Small intestine (tissue), 7 donors: ENCODE measurements at regions not wholly inside any gene's neighbourhood (a gene's known extent, or its start where the extent isn't known, plus 50 kb on each side); places are given as distances from the start of the nearest gene placed in this dataset.

Experiments
- DNase-seq, 2 donors: peaks; one replicate each; pipeline versions ENCODE4 v3.0.0 to v3.0.0-alpha.2; 2013
- FAIRE-seq: peaks from 2 replicates; lab custom pipeline; 2012; peaks lifted over from hg19 to GRCh38; lab: Jason Lieb, UNC
- H3K27ac ChIP-seq, 3 donors: one replicate each; pipeline ENCODE4 v1.5.1; 2013; ENCODE audit warnings: low read length in 2 of 3, mild to moderate bottlenecking in 2 of 3, control low read depth in 1 of 3, inconsistent platforms in 1 of 3, low read depth in 1 of 3, moderate library complexity in 1 of 3
- H3K27me3 ChIP-seq, 3 donors: one replicate each; pipeline ENCODE4 v1.6.1; 2013; ENCODE audit warnings: low read length in 3 of 3, inconsistent platforms in 1 of 3; ENCODE audit not compliant: control insufficient read depth in 3 of 3, insufficient read depth in 3 of 3
- H3K36me3 ChIP-seq, 3 donors: one replicate each; pipeline ENCODE4 v1.6.1; 2013; ENCODE audit warnings: low read length in 3 of 3, inconsistent platforms in 1 of 3, low read depth in 1 of 3, mild to moderate bottlenecking in 1 of 3, moderate library complexity in 1 of 3; ENCODE audit not compliant: control insufficient read depth in 3 of 3, insufficient read depth in 2 of 3
- H3K4me1 ChIP-seq, 3 donors: one replicate each; pipeline ENCODE4 v1.6.1; 2013; ENCODE audit warnings: low read length in 2 of 3, inconsistent platforms in 1 of 3, low read depth in 1 of 3, mild to moderate bottlenecking in 1 of 3, moderate library complexity in 1 of 3; ENCODE audit not compliant: control insufficient read depth in 3 of 3, insufficient read depth in 2 of 3
- H3K4me3 ChIP-seq, 3 donors: one replicate each; pipeline ENCODE4 v1.5.1; 2013; ENCODE audit warnings: low read length in 3 of 3, control low read depth in 1 of 3, inconsistent platforms in 1 of 3, low read depth in 1 of 3, mild to moderate bottlenecking in 1 of 3, moderate library complexity in 1 of 3
- H3K9me3 ChIP-seq, 2 donors: one replicate each; pipeline ENCODE4 v1.6.1; 2013; ENCODE audit warnings: low read depth in 1 of 2, low read length in 1 of 2; ENCODE audit not compliant: control insufficient read depth in 2 of 2, insufficient read depth in 1 of 2
- WGBS, 3 donors: extraction: QIAGEN DNeasy Blood & Tissue Kit; methylation state at CpG; one replicate each; pipeline ENCODE4 v1.1.7; 2013; 5-methylcytosine and 5-hydroxymethylcytosine counted together
- donor health status: healthy with polysubstance abuse.
- donor health status: control.
- donor health status: control.
- donor health status: Bipolar disorder and iron deficiency.
- donor health status: healthy.

DNA sequence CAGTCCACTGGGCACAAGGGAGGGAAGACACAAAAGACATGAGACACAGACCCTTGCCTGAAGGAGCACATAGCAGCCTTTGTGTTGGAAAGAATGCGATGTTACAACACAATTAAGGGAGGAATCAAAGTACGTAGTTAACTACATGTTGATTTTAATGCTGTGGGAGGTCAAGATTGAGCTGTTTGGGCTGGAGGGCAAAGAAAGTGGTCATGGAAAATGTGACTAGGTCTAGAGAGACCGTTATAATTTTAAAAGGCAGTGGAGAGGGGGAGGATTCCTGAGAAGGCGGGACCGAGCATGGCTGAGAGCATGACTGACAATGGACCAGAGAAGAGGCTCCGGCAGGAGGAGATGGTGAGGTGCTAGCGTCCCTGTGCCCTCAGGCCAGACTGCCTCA, 111.8 kb upstream of the ATP1A1 start:
- Histone ChIP-seq H3K4me3 (no peak overlapping the region), H3K27ac (no peak overlapping the region), H3K27me3 (peaks cover 0 to 2% (median 0%) of the 10 kb centered on the region in 3 donors), H3K9me3 (no peaks in the 10 kb centered on the region), H3K36me3 (no peaks in the 10 kb centered on the region), H3K4me1 (peaks cover 5 to 34% (median 8%) of the 10 kb centered on the region in 3 donors)
- FAIRE-seq = no peak
- WGBS, 3 donors = 60 to 64% (median 64%) methylated on average over 7 of the region's 7 CpGs
- peak in 1 of 2 donors; percentile 13 for DNase-seq

DNA sequence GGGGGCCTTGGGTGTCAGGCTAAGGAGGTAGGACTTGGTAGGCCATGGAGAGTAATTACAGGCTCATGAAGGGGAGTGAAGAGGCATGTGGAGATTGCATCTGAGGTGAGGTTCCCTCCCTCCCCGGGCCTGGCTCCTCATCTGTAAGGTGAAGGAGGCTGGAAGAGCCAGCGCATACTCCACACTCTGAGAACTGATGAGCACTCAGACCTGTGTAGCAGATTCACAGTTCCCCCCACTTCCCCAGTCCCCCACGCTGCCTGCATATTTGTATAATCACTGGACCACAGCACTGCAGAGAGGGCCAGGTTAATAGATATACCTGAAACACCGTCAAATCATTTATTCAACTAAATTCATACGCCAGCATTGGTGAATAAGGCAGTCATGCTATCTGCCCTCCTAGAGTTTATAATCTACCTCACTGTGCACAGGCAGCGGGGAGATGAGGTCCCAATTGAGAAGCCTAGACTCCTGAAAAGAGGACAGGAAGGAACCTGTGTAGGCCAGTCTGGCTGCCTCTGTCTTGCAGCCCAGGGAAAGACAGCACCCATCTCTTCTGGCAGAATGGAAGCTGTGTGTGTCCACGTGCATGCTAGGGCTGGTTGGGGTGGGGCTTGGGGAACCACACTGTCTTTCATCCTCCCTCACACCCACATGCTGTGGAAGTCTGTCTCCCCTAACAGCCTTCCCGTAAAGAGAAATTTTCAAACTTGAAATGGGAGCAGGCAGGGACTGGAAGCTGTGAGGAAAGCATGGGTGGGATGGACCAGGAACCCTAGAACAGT, 110.6 kb upstream of the ATP1A1 start:
- H3K4me1 ChIP-seq = peaks cover 4 to 25% (median 8%) of the 10 kb centered on the region in 3 donors
- FAIRE-seq (no peak), DNase-seq (no peak)
- no peaks in the 10 kb centered on the region for H3K27me3 ChIP-seq
- no peaks in the 10 kb centered on the region for H3K36me3 ChIP-seq
- WGBS, 3 donors = 62 to 79% (median 67%) methylated on average over 8 of the region's 8 CpGs
- no peak overlapping the region for H3K4me3 ChIP-seq
- no peak overlapping the region for H3K27ac ChIP-seq
- no peaks in the 10 kb centered on the region for H3K9me3 ChIP-seq

DNA sequence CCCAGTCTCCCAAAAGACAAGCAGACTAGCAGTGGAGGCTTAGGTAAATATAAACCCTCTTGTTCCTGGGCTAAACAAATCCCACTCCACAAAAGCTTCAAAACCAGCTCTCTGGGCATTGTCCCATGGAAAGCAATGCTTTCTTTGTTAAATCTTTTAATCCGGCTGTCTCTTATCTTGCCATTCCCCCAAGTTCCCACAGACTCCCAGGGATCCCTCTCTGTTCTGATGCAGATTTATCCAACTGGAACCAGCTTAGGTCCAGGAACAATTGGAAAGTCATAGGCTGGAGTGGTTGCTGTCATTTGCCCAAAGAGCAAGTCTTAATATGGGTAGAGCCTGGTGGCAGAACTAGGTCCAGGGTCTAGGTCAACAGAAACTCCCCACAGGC, 110.1 kb upstream of the ATP1A1 start:
- Histone ChIP-seq H3K4me3 (no peak overlapping the region), H3K27me3 (no peaks in the 10 kb centered on the region), H3K36me3 (no peaks in the 10 kb centered on the region), H3K4me1 (peaks cover 2 to 22% (median 8%) of the 10 kb centered on the region in 3 donors), H3K9me3 (no peaks in the 10 kb centered on the region), H3K27ac (no peak overlapping the region)
- no peak for DNase-seq
- FAIRE-seq = no peak
- 77 to 84% (median 83%) methylated on average over 1 of the region's 1 CpG for WGBS, 3 donors

DNA sequence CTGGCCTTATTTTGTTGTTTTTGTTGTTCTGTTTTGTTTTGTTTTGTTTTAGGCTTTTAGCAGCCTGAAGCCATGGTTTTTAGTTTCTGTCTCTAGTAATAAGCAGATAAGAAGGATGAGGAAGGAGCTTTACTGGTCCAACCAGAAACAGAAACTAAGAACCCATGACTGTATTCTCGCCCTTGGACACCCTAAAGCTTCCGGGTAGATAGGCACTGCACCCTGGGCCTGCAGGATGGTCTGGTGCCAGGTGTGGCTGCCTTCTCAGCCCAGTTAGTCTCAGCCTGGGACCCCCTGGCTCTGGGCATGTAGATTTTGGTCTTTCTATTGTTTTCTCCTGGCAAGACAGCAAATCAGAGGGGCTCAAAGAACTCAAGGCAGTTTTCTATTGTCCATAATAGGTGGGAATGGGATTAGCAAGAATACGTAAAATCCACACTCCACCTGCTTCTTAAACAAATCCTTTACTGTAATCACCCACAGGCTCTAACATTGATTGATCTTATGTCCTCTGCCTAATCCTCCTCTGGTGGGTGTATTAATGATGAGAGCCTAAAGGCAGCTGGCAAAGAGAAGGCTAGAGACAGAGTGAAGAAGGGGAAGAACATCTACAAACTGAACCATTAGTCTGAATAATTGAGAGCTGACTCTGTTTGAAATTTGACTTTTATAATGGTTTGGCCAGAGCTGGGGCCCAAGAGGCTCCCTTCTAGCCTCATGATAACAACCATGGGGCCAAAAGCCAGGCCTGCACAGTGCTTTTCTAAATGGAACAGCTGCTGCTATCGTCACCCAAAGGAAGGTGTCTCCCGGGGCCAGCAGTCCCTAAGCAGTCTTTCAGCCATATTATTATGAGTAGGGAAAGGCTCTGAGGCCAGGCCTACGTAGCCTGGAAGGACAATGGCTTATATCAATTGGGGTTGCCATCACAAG, 106.8 kb upstream of the ATP1A1 start:
- Histone ChIP-seq H3K27ac (no peak overlapping the region), H3K27me3 (no peaks in the 10 kb centered on the region), H3K4me3 (no peak overlapping the region), H3K9me3 (no peaks in the 10 kb centered on the region), H3K4me1 (peaks cover 0 to 5% (median 2%) of the 10 kb centered on the region in 3 donors), H3K36me3 (no peaks in the 10 kb centered on the region)
- FAIRE-seq (no peak), DNase-seq (peak; percentile 38 to 76)
- 62 to 82% (median 67%) methylated on average over 6 of the region's 6 CpGs for WGBS, 3 donors

DNA sequence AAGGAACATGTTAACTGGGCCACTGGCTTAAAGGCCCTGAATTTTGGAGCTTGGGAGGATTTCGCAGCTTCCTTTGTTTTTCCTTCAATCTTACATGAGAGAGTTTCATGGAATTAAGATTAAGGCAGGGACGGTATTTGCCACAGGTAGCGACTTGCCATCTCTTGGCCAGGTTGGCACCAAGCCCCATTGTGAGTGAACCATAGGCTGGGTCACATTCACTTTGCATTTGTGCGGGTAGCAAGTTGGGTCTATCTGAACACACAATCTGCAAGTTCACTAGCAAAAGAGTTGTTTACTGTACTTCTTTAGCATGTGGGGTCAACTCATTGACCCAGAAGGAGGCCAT, 106.2 kb upstream of the ATP1A1 start:
- H3K9me3 ChIP-seq = no peaks in the 10 kb centered on the region
- no peak overlapping the region for H3K4me3 ChIP-seq
- H3K4me1 ChIP-seq = peaks cover 0 to 5% (median 0%) of the 10 kb centered on the region in 3 donors
- 88 to 96% (median 95%) methylated on average over 4 of the region's 4 CpGs for WGBS, 3 donors
- DNase-seq = no peak
- no peaks in the 10 kb centered on the region for H3K36me3 ChIP-seq
- H3K27ac ChIP-seq = no peak overlapping the region
- no peak for FAIRE-seq
- no peaks in the 10 kb centered on the region for H3K27me3 ChIP-seq

DNA sequence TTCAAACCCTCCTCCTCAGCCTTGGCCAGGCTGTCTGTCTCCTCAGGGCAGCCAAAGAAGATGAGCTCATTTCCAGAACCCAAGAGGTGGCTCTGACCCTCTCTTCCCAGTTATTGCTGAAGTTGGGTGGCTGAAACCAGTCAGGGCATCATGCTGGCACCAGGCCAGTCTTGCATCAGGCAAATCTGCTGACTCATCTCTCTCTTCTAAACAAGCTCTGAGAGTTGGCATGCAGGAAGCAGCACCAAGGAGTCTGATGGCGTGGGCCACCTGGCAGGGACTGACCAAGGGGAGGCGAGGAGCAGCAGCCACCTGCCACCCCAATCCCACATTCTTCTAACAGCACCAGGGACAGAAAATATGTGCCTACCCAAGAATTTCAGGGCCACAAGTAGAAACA, 104.8 kb upstream of the ATP1A1 start:
- Histone ChIP-seq H3K27me3 (no peaks in the 10 kb centered on the region), H3K36me3 (no peaks in the 10 kb centered on the region), H3K27ac (no peak overlapping the region), H3K4me1 (peaks cover 0 to 11% (median 0%) of the 10 kb centered on the region in 3 donors), H3K4me3 (no peak overlapping the region), H3K9me3 (no peaks in the 10 kb centered on the region)
- 13 to 40% (median 33%) methylated on average over 2 of the region's 2 CpGs for WGBS, 3 donors
- FAIRE-seq (no peak), DNase-seq (peak in 1 of 2 donors; percentile 77)

DNA sequence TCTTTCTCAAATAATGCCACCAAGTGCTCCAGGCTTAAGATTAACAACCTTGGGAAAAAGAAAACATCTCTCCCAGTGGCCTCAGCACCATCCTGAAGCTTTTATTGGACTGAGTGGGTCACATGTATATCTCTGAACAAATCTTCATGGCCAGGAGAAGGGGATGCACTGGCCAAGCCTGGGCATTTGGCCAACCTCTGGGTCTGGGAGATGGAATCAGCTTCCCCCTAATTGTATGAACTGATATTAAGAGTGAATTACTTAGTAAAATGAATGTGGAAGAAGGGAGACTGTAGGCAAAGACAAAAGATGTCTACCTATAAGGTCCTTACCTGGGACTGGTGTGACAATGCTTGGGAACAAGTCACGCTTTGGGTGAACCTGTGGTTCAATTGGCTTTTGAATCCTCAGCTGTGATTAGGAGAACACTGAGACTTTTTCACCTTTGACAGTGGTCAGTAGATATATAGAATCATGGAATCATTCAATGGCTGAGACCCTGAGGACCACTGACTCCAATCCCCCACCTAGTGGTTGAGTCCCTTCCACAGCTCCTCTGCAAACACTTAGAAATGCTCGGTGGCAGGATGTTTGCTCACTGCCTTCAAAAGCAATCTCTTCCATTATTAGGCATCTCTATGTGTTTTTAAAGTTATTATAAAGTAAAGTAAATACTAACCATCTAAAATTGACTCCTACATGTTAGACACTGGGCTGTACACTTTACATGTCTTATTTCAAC, 102.6 kb upstream of the ATP1A1 start:
- no peak for DNase-seq
- 73 to 83% (median 76%) methylated on average over 2 of the region's 2 CpGs for WGBS, 3 donors
- H3K36me3 ChIP-seq = no peaks in the 10 kb centered on the region
- H3K4me3 ChIP-seq = no peak overlapping the region
- H3K27ac ChIP-seq = no peak overlapping the region
- no peak for FAIRE-seq
- peaks cover 0 to 15% (median 0%) of the 10 kb centered on the region in 3 donors for H3K4me1 ChIP-seq
- no peaks in the 10 kb centered on the region for H3K27me3 ChIP-seq
- no peaks in the 10 kb centered on the region for H3K9me3 ChIP-seq
